Parathyroid adenoma (tissue), 2 donors: ENCODE measurements at regions not wholly inside any gene's neighbourhood (a gene's known extent, or its start where the extent isn't known, plus 50 kb on each side); places are given as distances from the start of the nearest gene placed in this dataset.

Source experiments
- H2AFZ ChIP-seq: fragments of 300-600 bp; sonication (generic); one replicate; pipeline ENCODE4 v1.7.0; 2017; ENCODE audit warnings: antibody characterized with exemption, mild to moderate bottlenecking
- H3K27ac ChIP-seq: fragments of 300-600 bp; sonication (generic); one replicate; pipeline ENCODE4 v1.7.0; 2017
- H3K27me3 ChIP-seq: fragments of 300-600 bp; sonication (generic); one replicate; pipeline ENCODE4 v1.7.0; 2017; ENCODE audit warnings: low read length; ENCODE audit not compliant: control insufficient read depth, insufficient read depth
- H3K36me3 ChIP-seq: fragments of 300-600 bp; sonication (generic); one replicate; pipeline ENCODE4 v1.7.0; 2017; ENCODE audit warnings: low read length; ENCODE audit not compliant: control insufficient read depth, insufficient read depth
- H3K4me1 ChIP-seq: fragments of 300-600 bp; sonication (generic); one replicate; pipeline ENCODE4 v1.7.0; 2017; ENCODE audit warnings: control low read depth
- H3K4me2 ChIP-seq: fragments of 300-600 bp; sonication (generic); one replicate; pipeline ENCODE4 v1.7.0; 2017; ENCODE audit warnings: low read length
- H3K4me3 ChIP-seq: fragments of 300-600 bp; sonication (generic); one replicate; pipeline ENCODE4 v1.7.0; 2017; ENCODE audit warnings: low read depth, low read length
- H3K79me2 ChIP-seq: fragments of 300-600 bp; sonication (generic); one replicate; pipeline ENCODE4 v1.7.0; 2017; ENCODE audit warnings: control low read depth
- H3K9ac ChIP-seq: fragments of 300-600 bp; sonication (generic); one replicate; pipeline ENCODE4 v1.7.0; 2017; ENCODE audit warnings: mild to moderate bottlenecking
- H3K9me3 ChIP-seq: fragments of 300-600 bp; sonication (generic); one replicate; pipeline ENCODE4 v1.7.0; 2017; ENCODE audit warnings: low read length; ENCODE audit not compliant: control insufficient read depth
- CTCF ChIP-seq: fragments of 300-600 bp; sonication (generic); IDR thresholded peaks from one replicate; pipeline ENCODE4 v1.7.0; 2017; ENCODE audit warnings: antibody characterized with exemption, mild to moderate bottlenecking
- donor health status: primary hyperparathyroidism.

- no peaks in the 10 kb centered on the region for H3K27me3 ChIP-seq
- no peak for TF ChIP-seq CTCF
- H3K9ac ChIP-seq, result no peak overlapping the region
- H2AFZ ChIP-seq, result no peak overlapping the region
- H3K4me2 ChIP-seq, result no peak overlapping the region
- H3K9me3 ChIP-seq, result no peaks in the 10 kb centered on the region
- no peaks in the 10 kb centered on the region for H3K36me3 ChIP-seq
- no peaks in the 10 kb centered on the region for H3K79me2 ChIP-seq
- H3K27ac ChIP-seq, result no peak overlapping the region
- no peaks in the 10 kb centered on the region for H3K4me1 ChIP-seq
- no peak overlapping the region for H3K4me3 ChIP-seq
These were observed 374.4 kb downstream of the SPRY2 start for GRCh38 chr13:79966493-79966895.

GRCh38 chr13:79966059-79966458 lies 374.9 kb downstream of the SPRY2 start:
- H3K4me1 ChIP-seq, result no peaks in the 10 kb centered on the region
- no peaks in the 10 kb centered on the region for H3K9me3 ChIP-seq
- no peaks in the 10 kb centered on the region for H3K36me3 ChIP-seq
- H3K4me2 ChIP-seq, result no peak overlapping the region
- no peaks in the 10 kb centered on the region for H3K27me3 ChIP-seq
- TF ChIP-seq CTCF, result no peak
- no peak overlapping the region for H3K9ac ChIP-seq
- H3K79me2 ChIP-seq, result no peaks in the 10 kb centered on the region
- H3K27ac ChIP-seq, result no peak overlapping the region
- no peak overlapping the region for H2AFZ ChIP-seq
- H3K4me3 ChIP-seq, result no peak overlapping the region

GRCh38 chr13:79946556-79946955 lies 394.4 kb downstream of the SPRY2 start:
- no peak overlapping the region for H3K27ac ChIP-seq
- H2AFZ ChIP-seq, result no peak overlapping the region
- no peak overlapping the region for H3K4me3 ChIP-seq
- no peaks in the 10 kb centered on the region for H3K9me3 ChIP-seq
- TF ChIP-seq CTCF, result no peak
- no peak overlapping the region for H3K4me2 ChIP-seq
- H3K9ac ChIP-seq, result no peak overlapping the region
- no peaks in the 10 kb centered on the region for H3K4me1 ChIP-seq
- no peaks in the 10 kb centered on the region for H3K79me2 ChIP-seq
- H3K36me3 ChIP-seq, result no peaks in the 10 kb centered on the region
- H3K27me3 ChIP-seq, result no peaks in the 10 kb centered on the region

GRCh38 chr13:79943346-79944023 lies 397.4 kb downstream of the SPRY2 start:
- H3K4me2 ChIP-seq, result no peak overlapping the region
- H3K27me3 ChIP-seq, result no peaks in the 10 kb centered on the region
- no peaks in the 10 kb centered on the region for H3K79me2 ChIP-seq
- no peak overlapping the region for H3K4me3 ChIP-seq
- no peak overlapping the region for H2AFZ ChIP-seq
- no peaks in the 10 kb centered on the region for H3K9me3 ChIP-seq
- H3K36me3 ChIP-seq, result no peaks in the 10 kb centered on the region
- no peak for TF ChIP-seq CTCF
- no peak overlapping the region for H3K9ac ChIP-seq
- no peak overlapping the region for H3K27ac ChIP-seq
- no peaks in the 10 kb centered on the region for H3K4me1 ChIP-seq

GRCh38 chr13:79941752-79942151 lies 399.2 kb downstream of the SPRY2 start:
- H3K4me3 ChIP-seq, result no peak overlapping the region

More at GRCh38 chr13:79941752-79942151, 399.2 kb downstream of the SPRY2 start:
- Histone ChIP-seq H3K4me1 (no peaks in the 10 kb centered on the region), H3K27me3 (no peaks in the 10 kb centered on the region), H3K79me2 (no peaks in the 10 kb centered on the region), H2AFZ (no peak overlapping the region), H3K9ac (no peak overlapping the region), H3K4me2 (no peak overlapping the region), H3K27ac (no peak overlapping the region), H3K9me3 (no peaks in the 10 kb centered on the region), H3K36me3 (no peaks in the 10 kb centered on the region)
- no peak for TF ChIP-seq CTCF
